ENCODE measurements at regions not wholly inside any gene's neighbourhood (a gene's known extent, or its start where the extent isn't known, plus 50 kb on each side); places are given as distances from the start of the nearest gene placed in this dataset.

- 41 to 49% methylated on average over 11 of the region's 11 CpGs for WGBS, 2 donors
- Histone ChIP-seq H3K4me1 (no peaks in the 10 kb centered on the region), H3K9me3 (no peaks in the 10 kb centered on the region), H3K36me3 (no peaks in the 10 kb centered on the region), H3K4me3 (no peak overlapping the region), H3K27me3 (no peaks in the 10 kb centered on the region), H3K27ac (no peak overlapping the region)
- TF ChIP-seq, protein P1, sequence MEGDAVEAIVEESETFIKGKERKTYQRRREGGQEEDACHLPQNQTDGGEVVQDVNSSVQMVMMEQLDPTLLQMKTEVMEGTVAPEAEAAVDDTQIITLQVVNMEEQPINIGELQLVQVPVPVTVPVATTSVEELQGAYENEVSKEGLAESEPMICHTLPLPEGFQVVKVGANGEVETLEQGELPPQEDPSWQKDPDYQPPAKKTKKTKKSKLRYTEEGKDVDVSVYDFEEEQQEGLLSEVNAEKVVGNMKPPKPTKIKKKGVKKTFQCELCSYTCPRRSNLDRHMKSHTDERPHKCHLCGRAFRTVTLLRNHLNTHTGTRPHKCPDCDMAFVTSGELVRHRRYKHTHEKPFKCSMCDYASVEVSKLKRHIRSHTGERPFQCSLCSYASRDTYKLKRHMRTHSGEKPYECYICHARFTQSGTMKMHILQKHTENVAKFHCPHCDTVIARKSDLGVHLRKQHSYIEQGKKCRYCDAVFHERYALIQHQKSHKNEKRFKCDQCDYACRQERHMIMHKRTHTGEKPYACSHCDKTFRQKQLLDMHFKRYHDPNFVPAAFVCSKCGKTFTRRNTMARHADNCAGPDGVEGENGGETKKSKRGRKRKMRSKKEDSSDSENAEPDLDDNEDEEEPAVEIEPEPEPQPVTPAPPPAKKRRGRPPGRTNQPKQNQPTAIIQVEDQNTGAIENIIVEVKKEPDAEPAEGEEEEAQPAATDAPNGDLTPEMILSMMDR (IDR thresholded peaks at IDR 0.05) = peak in 1 of 4 donors; percentile 15
- ATAC-seq = no peak
- intact Hi-C loops (cut with DNase I) = loop anchor here in 2 of 3 donors (5.0 kb wide), 1 partner anchor 444 kb away; no protein-coding TSS in a partner anchor
- peak in 2 of 6 donors; percentile 29 to 36 for DNase-seq
- FAIRE-seq = no peak
Observed at GRCh38 chr16:86073103-86073625, 174.2 kb downstream of the IRF8 start.

- no peaks in the 10 kb centered on the region for H3K4me1 ChIP-seq
- no peaks in the 10 kb centered on the region for H3K9me3 ChIP-seq
- no peak overlapping the region for H3K4me3 ChIP-seq
- no peak for ATAC-seq
- H3K36me3 ChIP-seq = no peaks in the 10 kb centered on the region
- peak in 2 of 6 donors; percentile 26 to 48 for DNase-seq
- intact Hi-C loops (cut with DNase I) = loop anchor here in 2 of 3 donors (5.0 kb wide), 1 partner anchor 443 kb away; no protein-coding TSS in a partner anchor
- TF ChIP-seq, protein P1 (IDR thresholded peaks at IDR 0.05) = no peak
- no peak overlapping the region for H3K27ac ChIP-seq
- 76 to 92% methylated on average over 9 of the region's 9 CpGs for WGBS, 2 donors
- H3K27me3 ChIP-seq = no peaks in the 10 kb centered on the region
- FAIRE-seq = no peak
Observed at GRCh38 chr16:86073763-86074493, 175.0 kb downstream of the IRF8 start.

DNA sequence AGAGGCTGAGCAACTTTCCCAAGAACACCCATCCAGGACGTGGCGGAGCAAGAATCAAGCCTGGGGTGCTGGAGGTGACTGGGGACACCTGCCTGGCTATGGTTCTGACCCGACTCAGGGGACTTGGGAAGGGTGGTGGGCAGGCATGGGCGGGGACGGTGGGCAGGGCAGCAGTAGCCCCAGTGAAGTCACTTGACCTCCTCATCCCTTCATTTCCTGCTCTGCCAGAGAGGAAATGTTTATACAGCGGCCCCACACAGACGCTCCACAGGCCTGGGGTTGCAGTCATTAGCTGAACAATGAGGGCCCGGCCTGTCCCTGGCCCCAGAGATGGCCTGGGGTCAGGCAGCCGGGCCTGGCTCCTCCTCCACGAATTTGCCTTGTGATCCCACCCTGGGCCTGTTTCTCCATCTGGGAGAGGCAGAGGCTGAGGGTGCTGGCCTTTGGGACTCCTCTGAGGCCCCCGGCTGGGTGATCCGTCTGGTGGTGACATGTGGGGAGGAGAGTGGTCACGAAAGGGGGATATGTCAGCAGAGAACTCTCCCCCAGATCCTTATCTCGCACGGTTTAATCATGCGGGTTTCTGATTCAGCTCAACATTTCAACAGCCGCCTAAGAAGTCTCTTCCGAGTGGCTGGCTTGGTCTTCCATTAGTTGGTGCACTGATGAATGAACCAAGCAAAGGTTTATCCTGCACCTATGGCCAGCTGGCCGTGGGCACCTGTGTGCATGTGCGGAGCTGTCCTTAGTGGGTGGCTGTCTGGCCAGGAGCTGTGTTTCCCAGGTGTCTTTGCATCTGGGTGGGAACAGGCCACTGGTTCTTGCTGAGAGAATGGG lies 175.9 kb downstream of the IRF8 start:
- Histone ChIP-seq H3K27ac (no peak overlapping the region), H3K4me1 (no peaks in the 10 kb centered on the region), H3K9me3 (no peaks in the 10 kb centered on the region), H3K4me3 (no peak overlapping the region), H3K27me3 (no peaks in the 10 kb centered on the region), H3K36me3 (no peaks in the 10 kb centered on the region)
- TF ChIP-seq, protein P1 (IDR thresholded peaks at IDR 0.05) = no peak
- intact Hi-C loops (cut with DNase I) = loop anchor here in 2 of 3 donors (5.0 kb wide), 1 partner anchor 442 kb away; no protein-coding TSS in a partner anchor
- DNase-seq (peak in 2 of 6 donors; percentile 27 to 42), FAIRE-seq (no peak), ATAC-seq (no peak)
- WGBS, 2 donors = 53 to 59% methylated on average over 20 of the region's 20 CpGs

DNA sequence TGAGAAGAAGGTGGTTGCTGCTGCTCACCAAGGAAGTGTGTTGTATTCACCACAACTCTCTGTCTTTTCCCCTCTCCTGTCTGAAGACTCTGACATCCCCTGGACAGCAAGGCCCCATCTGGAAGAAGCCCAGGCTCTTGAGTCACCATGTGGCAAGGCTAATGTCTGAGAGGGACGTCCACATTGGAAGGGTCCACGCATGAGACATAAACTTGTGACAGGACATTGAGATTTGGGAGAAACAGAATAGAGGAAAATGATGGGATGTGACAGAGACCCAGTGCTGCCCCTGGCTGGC lies 176.5 kb downstream of the IRF8 start:
- H3K36me3 ChIP-seq = no peaks in the 10 kb centered on the region
- H3K9me3 ChIP-seq = no peaks in the 10 kb centered on the region
- TF ChIP-seq, protein P1 (IDR thresholded peaks at IDR 0.05) = no peak
- intact Hi-C loops (cut with DNase I) = no loop called here
- DNase-seq = peak in 1 of 6 donors; percentile 3
- no peak overlapping the region for H3K4me3 ChIP-seq
- FAIRE-seq = no peak
- no peaks in the 10 kb centered on the region for H3K27me3 ChIP-seq
- H3K4me1 ChIP-seq = no peaks in the 10 kb centered on the region
- ATAC-seq = no peak
- no peak overlapping the region for H3K27ac ChIP-seq
- WGBS, 2 donors = 45 to 70% methylated on average over 2 of the region's 2 CpGs

All from pancreas (tissue), 10 donors.